Trophoblast cell (in vitro differentiated cells and primary cell): ENCODE measurements at regions not wholly inside any gene's neighbourhood (a gene's known extent, or its start where the extent isn't known, plus 50 kb on each side); places are given as distances from the start of the nearest gene placed in this dataset.
A peak's percentile ranks its signal among the peaks of the same experiment; 100 is the strongest.
"Not testable (repeated sequence)": the region's sequence is repeated elsewhere in the genome, so short reads cannot be mapped to it uniquely, and the experiment has no call there.

Experiments used
- DNase-seq, 2 donors: peaks; one replicate each; pipeline ENCODE4 v3.0.0-alpha.2; 2016
- H2AFZ ChIP-seq: 2 replicates; pipeline ENCODE4 v1.6.1; 2013; ENCODE audit warnings: low read length, moderate library complexity, mild to moderate bottlenecking; ENCODE audit not compliant: insufficient read depth, poor library complexity
- H2AK5ac ChIP-seq: 2 replicates; pipeline ENCODE4 v1.6.1; 2013; ENCODE audit warnings: mild to moderate bottlenecking, low read length
- H2BK120ac ChIP-seq: 2 replicates; pipeline ENCODE4 v1.6.1; 2013; ENCODE audit warnings: low read length, mild to moderate bottlenecking, moderate library complexity; ENCODE audit not compliant: insufficient read depth, poor library complexity
- H2BK12ac ChIP-seq: 2 replicates; pipeline ENCODE4 v1.6.1; 2013; ENCODE audit warnings: mild to moderate bottlenecking, low read length, moderate library complexity
- H2BK5ac ChIP-seq: 2 replicates; pipeline ENCODE4 v1.6.1; 2013; ENCODE audit warnings: low read length, low read depth, moderate library complexity, mild to moderate bottlenecking; ENCODE audit not compliant: poor library complexity
- H3K14ac ChIP-seq: 2 replicates; pipeline ENCODE4 v1.6.1; 2013; ENCODE audit warnings: mild to moderate bottlenecking, low read length
- H3K18ac ChIP-seq: 2 replicates; pipeline ENCODE4 v1.6.1; 2013; ENCODE audit warnings: mild to moderate bottlenecking, low read length
- H3K23ac ChIP-seq: 2 replicates; pipeline ENCODE4 v1.6.1; 2013; ENCODE audit warnings: low read length
- H3K27ac ChIP-seq: 2 replicates; pipeline ENCODE4 v1.5.1; 2013; ENCODE audit warnings: low read depth, mild to moderate bottlenecking, inconsistent platforms, low read length, moderate library complexity
- H3K27me3 ChIP-seq: 2 replicates; pipeline ENCODE4 v1.6.1; 2013; ENCODE audit warnings: inconsistent platforms, mild to moderate bottlenecking, low read length, moderate library complexity; ENCODE audit not compliant: insufficient read depth
- H3K36me3 ChIP-seq, 2 experiments: 1 replicate in 1 of 2; 2 replicates in 1 of 2; pipeline ENCODE4 v1.6.1; 2013; ENCODE audit warnings: low read length in 2 of 2, mild to moderate bottlenecking in 2 of 2, moderate library complexity in 1 of 2; ENCODE audit not compliant: insufficient read depth in 2 of 2, control insufficient read depth in 1 of 2
- H3K4ac ChIP-seq: 2 replicates; pipeline ENCODE4 v1.6.1; 2013; ENCODE audit warnings: low read depth, mild to moderate bottlenecking, low read length, moderate library complexity
- H3K4me1 ChIP-seq, 2 experiments: 1 replicate in 1 of 2; 2 replicates in 1 of 2; pipeline ENCODE4 v1.6.1; 2013; ENCODE audit warnings: low read length in 2 of 2, mild to moderate bottlenecking in 2 of 2, moderate library complexity in 1 of 2; ENCODE audit not compliant: insufficient read depth in 2 of 2, control insufficient read depth in 1 of 2
- H3K4me2 ChIP-seq: 2 replicates; pipeline ENCODE4 v1.6.1; 2013; ENCODE audit warnings: inconsistent platforms, mild to moderate bottlenecking, low read length, moderate library complexity
- H3K4me3 ChIP-seq: 2 replicates; pipeline ENCODE4 v1.5.1; 2013; ENCODE audit warnings: mild to moderate bottlenecking, low read depth, low read length, inconsistent platforms
- H3K79me1 ChIP-seq: one replicate; pipeline ENCODE4 v1.6.1; 2013; ENCODE audit warnings: low read length
- H3K79me2 ChIP-seq: 2 replicates; pipeline ENCODE4 v1.6.1; 2013; ENCODE audit warnings: low read length, mild to moderate bottlenecking; ENCODE audit not compliant: control insufficient read depth, insufficient read depth, poor library complexity
- H3K9ac ChIP-seq: 2 replicates; pipeline ENCODE4 v1.6.1; 2013; ENCODE audit warnings: mild to moderate bottlenecking, low read length
- H3K9me3 ChIP-seq: 2 replicates; pipeline ENCODE4 v1.6.1; 2013; ENCODE audit warnings: low read depth, mild to moderate bottlenecking, control low read depth, inconsistent platforms, low read length; ENCODE audit not compliant: insufficient read depth
- H4K12ac ChIP-seq: 2 replicates; pipeline ENCODE4 v1.6.1; 2013; ENCODE audit warnings: low read depth, mild to moderate bottlenecking, low read length, moderate library complexity
- H4K8ac ChIP-seq: 2 replicates; pipeline ENCODE4 v1.6.1; 2013; ENCODE audit warnings: low read depth, mild to moderate bottlenecking, low read length, moderate library complexity
- H4K91ac ChIP-seq: one replicate; pipeline ENCODE4 v1.6.1; 2013; ENCODE audit warnings: low read depth, mild to moderate bottlenecking, low read length, moderate library complexity
- WGBS: extraction: QIAGEN DNeasy Blood & Tissue Kit; methylation state at CpG from one replicate; pipeline ENCODE4 v1.1.7; 2013; ENCODE audit warnings: missing lambda C conversion rate; ENCODE audit not compliant: insufficient read length, insufficient coverage; ENCODE audit errors: extremely low coverage; 5-methylcytosine and 5-hydroxymethylcytosine counted together

DNA sequence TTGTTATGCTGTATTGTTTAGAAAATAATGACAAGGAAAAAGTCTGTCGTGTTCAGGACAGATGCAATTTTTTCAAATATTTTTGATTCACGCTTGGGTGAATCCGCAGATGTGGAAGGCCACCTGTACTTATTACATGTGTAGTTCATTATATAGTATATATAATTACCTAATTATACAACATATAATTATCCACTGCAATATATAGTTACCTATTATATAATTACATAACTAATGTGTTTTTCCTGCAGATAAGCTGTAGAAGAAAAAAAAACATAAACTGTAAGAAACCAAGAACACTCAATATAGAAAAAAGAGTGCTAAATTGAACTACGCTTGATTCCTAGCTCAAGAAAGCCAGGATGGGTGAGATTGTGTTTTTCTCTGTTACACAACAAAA is 93.6 kb upstream of the RANBP3L start:
- Histone ChIP-seq H2AK5ac (no peak overlapping the region), H3K79me1 (no peaks in the 10 kb centered on the region), H3K4me2 (no peak overlapping the region), H3K9ac (no peak overlapping the region), H4K91ac (no peak overlapping the region), H3K18ac (no peak overlapping the region), H3K27ac (no peak overlapping the region), H3K79me2 (no peaks in the 10 kb centered on the region), H3K9me3 (no peaks in the 10 kb centered on the region), H3K4ac (no peak overlapping the region), H3K36me3 (no peaks in the 10 kb centered on the region), H3K4me3 (no peak overlapping the region), H3K23ac (no peak overlapping the region), H3K4me1 (peaks cover 2 to 4% of the 10 kb centered on the region in 2 experiments), H2AFZ (no peak overlapping the region), H2BK5ac (no peak overlapping the region), H2BK120ac (no peak overlapping the region), H3K14ac (no peak overlapping the region), H4K12ac (no peak overlapping the region), H2BK12ac (no peak overlapping the region), H4K8ac (no peak overlapping the region), H3K27me3 (no peaks in the 10 kb centered on the region)
- DNase-seq, result no peak
- no CpG with 5 or more reads among the region's 4 CpGs for WGBS

DNA sequence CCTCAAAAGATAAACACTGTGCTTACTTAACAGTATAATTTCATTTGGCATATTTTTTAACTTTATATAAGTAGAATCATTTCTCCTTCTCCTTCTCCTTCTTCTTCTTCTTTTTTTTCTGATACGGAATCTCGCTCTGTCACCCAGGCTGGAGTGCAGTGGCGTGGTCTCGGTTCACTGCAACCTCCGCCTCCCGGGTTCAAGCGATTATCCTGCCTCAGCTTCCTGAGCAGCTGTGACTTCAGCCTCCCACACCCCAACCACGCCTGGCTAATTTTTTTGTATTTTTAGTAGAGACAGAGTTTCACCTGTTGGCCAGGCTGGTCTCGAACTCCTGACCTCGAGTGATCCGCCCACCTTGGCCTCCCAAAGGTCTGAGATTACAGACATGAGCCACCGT is 94.2 kb upstream of the RANBP3L start:
- not testable (repeated sequence) for H2AFZ ChIP-seq, H2AK5ac ChIP-seq, H3K23ac ChIP-seq, H4K12ac ChIP-seq, H3K79me2 ChIP-seq, DNase-seq, H3K9me3 ChIP-seq, H3K4ac ChIP-seq, H3K79me1 ChIP-seq, H3K4me3 ChIP-seq, H4K91ac ChIP-seq, H2BK5ac ChIP-seq, H3K27me3 ChIP-seq, H3K4me2 ChIP-seq, H2BK120ac ChIP-seq, H3K14ac ChIP-seq, H3K9ac ChIP-seq, H3K27ac ChIP-seq, H3K4me1 ChIP-seq, H4K8ac ChIP-seq, H3K18ac ChIP-seq, H2BK12ac ChIP-seq, H3K36me3 ChIP-seq
- WGBS, result no CpG with 5 or more reads among the region's 12 CpGs

DNA sequence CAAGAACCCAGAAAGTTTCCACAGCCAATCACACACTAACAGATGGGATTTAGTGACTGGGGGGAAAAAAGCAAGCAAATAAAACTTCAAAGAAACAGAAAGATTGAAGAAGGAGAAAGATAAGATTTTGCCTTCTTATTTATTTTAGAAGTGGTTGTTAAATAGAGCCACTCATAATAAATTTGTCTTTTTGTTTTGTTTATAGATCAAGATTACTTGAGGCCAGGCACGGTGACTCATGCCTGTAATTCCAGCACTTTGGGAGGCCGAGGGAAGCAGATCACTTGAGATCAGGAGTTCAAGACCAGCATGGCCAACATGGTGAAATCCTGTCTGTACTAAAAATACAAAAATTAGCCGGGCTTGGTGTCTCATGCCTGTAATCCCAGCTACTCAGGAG is 94.9 kb upstream of the RANBP3L start:
- DNase-seq, result no peak
- H3K79me2 ChIP-seq, result no peaks in the 10 kb centered on the region
- H3K4me2 ChIP-seq, result no peak overlapping the region
- H2BK5ac ChIP-seq, result no peak overlapping the region
- H2AFZ ChIP-seq, result no peak overlapping the region
- no peak overlapping the region for H2BK12ac ChIP-seq
- no peaks in the 10 kb centered on the region for H3K36me3 ChIP-seq
- H3K9me3 ChIP-seq, result no peaks in the 10 kb centered on the region
- no peak overlapping the region for H2BK120ac ChIP-seq
- H2AK5ac ChIP-seq, result no peak overlapping the region
- H4K8ac ChIP-seq, result no peak overlapping the region
- H3K9ac ChIP-seq, result no peak overlapping the region
- no peak overlapping the region for H4K91ac ChIP-seq
- H3K4ac ChIP-seq, result no peak overlapping the region
- no peak overlapping the region for H3K27ac ChIP-seq
- H3K14ac ChIP-seq, result no peak overlapping the region
- H3K27me3 ChIP-seq, result no peaks in the 10 kb centered on the region
- no CpG with 5 or more reads among the region's 3 CpGs for WGBS
- H3K4me1 ChIP-seq, result no peaks in the 10 kb centered on the region
- H3K79me1 ChIP-seq, result no peaks in the 10 kb centered on the region
- H4K12ac ChIP-seq, result no peak overlapping the region
- H3K18ac ChIP-seq, result no peak overlapping the region
- no peak overlapping the region for H3K23ac ChIP-seq
- H3K4me3 ChIP-seq, result no peak overlapping the region

DNA sequence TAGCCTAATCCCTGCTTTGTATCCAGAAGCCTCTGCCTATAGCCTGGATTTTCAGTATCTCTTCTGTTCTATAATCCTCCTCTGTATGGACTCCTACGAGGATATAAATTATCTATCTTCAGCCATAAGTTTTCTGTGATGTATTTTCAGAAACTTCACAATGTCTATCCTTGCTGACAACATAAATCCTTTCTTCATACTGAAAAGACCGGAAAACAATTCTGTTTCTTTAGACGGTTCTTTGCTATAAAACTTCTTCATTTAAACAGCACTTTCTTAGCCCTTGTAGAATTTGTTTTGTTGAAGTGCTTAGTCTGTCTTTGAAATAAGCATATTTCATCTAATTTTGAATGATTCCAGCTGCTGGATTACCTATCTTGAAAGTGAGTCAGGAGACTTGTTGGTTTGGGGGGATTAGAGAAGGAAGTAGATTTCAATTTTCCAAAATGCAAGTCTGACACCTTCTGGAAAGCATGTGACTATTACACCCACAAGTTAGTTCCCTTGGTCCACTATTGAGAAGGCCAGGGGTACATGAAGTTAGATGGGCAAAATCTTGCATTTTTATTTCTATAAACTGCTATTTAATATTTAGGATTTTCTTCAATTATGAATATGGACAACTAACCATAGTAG is 96.3 kb upstream of the RANBP3L start:
- H4K8ac ChIP-seq, result no peak overlapping the region
- no peak overlapping the region for H3K4me2 ChIP-seq
- H3K9ac ChIP-seq, result no peak overlapping the region
- no peaks in the 10 kb centered on the region for H3K79me2 ChIP-seq
- no peaks in the 10 kb centered on the region for H3K9me3 ChIP-seq
- peak in 1 of 2 donors; percentile 24 for DNase-seq
- no peak overlapping the region for H2AFZ ChIP-seq
- H3K36me3 ChIP-seq, result no peaks in the 10 kb centered on the region
- no peak overlapping the region for H4K91ac ChIP-seq
- no peak overlapping the region for H3K18ac ChIP-seq
- no peak overlapping the region for H3K27ac ChIP-seq
- H3K4ac ChIP-seq, result no peak overlapping the region
- no peaks in the 10 kb centered on the region for H3K4me1 ChIP-seq
- no peak overlapping the region for H3K23ac ChIP-seq
- no peak overlapping the region for H2BK5ac ChIP-seq
- H3K4me3 ChIP-seq, result no peak overlapping the region
- no peaks in the 10 kb centered on the region for H3K79me1 ChIP-seq
- H4K12ac ChIP-seq, result no peak overlapping the region
- no peaks in the 10 kb centered on the region for H3K27me3 ChIP-seq
- H3K14ac ChIP-seq, result no peak overlapping the region
- no peak overlapping the region for H2BK120ac ChIP-seq
- WGBS, result no CpG with 5 or more reads among the region's 3 CpGs
- H2BK12ac ChIP-seq, result no peak overlapping the region
- no peak overlapping the region for H2AK5ac ChIP-seq
